NCI-H2029 treated with DMSO at 0.1 percent for 48 hours (cell line): ENCODE measurements at regions not wholly inside any gene's neighbourhood (a gene's known extent, or its start where the extent isn't known, plus 50 kb on each side); places are given as distances from the start of the nearest gene placed in this dataset.
"Not testable (repeated sequence)": the region's sequence is repeated elsewhere in the genome, so short reads cannot be mapped to it uniquely, and the experiment has no call there.

ENCODE experiments used
- DNase-seq: peaks from one replicate; lab custom pipeline; 2025; lab: John Stamatoyannopoulos, UW

DNA sequence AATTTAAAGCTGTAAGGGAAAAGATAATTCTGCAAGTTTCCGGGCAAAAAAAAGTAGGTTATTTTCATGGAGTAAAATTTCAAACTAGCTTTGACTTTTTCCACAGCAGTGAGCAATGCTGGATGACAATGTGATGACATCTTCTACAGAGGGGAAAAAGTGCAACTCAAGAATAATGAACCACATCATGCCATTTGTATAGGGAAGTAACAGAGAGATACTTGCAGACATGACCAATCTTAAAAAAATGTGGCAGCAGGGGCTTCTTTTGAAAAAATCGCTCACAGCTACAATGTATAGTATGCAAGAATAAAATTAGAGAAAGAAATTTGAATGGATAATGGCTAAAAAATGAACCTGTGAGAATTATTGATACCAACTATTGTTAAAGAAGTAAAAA lies 115.5 kb downstream of the DHRS2 start:
- DNase-seq, result no peak

DNA sequence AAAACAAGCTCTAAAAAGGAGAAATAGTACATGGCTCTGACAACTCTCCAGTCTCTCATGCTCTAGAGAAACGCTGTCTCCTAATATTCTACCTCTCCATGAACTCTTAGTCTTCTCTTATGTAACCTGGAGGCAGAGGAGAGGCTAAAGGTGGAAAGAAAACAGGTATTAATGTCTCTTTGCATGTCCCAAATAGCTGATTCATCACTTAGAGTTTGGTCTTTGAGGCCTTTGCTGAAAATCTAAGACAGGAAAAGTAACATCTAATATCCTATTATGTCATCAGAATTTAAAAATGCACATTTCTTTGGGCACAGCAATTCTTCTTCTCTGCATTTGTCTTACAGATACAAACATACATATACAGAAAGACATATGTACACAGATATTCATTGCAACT lies 127.2 kb downstream of the DHRS2 start:
- DNase-seq, result no peak

DNA sequence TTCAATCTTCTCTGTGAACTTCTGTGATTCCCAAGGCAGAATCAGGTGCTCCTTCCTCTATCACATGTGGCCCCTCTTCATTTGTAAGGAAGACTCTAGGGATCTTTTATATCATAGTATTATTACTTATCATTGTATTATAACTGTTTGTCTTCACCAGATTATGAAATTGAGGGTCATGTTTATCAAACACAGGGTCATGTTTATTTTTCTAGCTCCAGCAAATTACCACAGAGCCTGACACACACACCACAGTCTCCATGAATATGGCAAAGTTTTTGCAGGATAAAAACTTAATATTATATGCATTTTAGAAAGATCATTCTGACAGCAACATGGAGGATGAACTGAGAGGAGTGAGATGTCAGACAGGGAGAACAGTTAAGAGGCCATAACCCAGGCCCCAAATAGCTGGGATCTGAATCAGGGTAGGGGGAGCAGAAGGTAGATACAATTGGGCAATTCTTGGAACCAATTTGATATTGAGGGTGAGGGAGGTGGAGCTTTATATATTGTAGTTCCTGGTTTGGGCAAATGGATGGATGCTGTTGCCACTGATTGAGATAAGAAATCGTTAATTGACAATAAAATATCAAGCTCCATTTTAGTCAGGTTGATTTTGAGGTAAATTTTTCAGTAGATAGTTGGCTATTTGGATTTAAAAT lies 130.7 kb downstream of the DHRS2 start:
- no peak for DNase-seq

DNA sequence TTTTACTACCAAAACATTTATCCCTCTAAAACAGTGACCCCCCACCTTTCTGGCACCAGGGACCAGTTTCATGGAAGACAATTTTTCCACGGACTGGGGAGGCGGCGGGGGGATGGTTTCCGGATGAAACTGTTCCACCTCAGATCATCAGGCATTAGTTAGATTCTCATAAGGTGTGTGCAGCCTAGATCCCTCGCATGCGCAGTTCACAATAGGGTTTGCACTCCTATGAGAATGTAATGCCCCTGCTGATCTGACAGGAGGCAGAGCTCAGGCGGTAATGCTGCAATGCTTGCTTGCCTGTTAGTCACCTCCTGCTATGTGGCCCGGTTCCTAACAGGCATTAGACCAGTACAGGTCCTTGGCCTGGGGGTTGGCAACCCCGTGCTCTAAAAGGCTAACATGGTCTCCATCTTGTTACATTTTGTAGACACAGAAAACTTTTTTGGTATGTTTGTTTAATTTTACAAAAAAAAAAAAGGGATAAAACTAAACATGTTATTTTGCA lies 133.1 kb downstream of the DHRS2 start:
- not testable (repeated sequence) for DNase-seq

DNA sequence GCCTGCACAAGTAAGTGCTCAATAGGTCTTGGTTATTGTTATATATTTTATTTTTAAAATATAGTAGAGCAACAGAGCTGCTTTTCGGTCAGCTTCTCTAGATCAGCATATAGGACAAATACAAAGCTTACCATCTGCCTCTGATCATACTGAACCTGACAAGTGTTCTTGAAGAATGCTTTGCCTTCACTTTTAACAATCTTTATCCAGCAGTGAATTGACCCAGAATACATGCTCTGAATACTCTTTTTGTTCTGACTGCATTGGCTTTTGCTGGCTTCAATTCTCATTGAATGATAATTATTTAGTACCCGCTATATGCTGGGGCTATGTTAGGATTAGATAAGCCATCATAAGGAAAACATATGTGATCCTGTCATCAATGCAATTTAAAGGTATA lies 137.8 kb downstream of the DHRS2 start:
- no peak for DNase-seq

DNA sequence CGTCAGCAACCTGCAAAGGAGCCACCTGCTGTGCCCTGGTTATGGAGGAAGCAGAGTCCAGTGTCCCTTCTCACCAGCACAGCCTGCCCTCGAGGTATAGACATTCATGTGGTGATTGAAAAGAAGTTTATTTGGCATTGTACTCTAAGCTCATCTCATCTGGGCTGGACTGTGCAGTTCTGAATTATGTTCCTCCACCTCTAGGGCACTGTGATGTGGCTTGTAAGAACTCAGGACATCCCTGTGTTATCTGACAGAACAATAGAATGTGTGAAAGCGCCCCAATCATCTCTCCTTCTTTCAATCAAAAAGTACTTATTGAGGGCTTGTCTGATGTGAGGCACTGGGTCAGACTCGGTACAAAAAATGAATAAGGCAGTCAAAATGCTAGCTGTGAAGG lies 140.1 kb downstream of the DHRS2 start:
- no peak for DNase-seq

DNA sequence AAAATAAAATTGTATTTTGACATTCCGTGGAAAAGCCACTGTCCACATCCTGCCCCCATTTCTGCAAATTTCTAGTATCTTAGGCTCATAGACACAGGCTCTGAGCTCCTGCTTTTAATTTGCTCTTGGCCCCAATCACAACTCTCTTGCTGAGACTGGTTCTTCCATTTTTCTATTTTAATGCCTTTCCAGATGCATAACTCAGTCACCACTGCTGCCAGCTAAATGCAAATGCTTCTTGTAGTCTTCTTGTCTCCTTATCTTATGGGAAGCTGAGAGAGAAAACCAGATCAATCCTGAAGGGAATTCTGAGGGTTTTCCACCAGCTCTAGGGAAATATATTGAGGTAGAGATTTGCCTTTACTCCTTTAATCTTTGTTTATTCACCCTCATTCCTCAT lies 149.0 kb downstream of the DHRS2 start:
- no peak for DNase-seq

DNA sequence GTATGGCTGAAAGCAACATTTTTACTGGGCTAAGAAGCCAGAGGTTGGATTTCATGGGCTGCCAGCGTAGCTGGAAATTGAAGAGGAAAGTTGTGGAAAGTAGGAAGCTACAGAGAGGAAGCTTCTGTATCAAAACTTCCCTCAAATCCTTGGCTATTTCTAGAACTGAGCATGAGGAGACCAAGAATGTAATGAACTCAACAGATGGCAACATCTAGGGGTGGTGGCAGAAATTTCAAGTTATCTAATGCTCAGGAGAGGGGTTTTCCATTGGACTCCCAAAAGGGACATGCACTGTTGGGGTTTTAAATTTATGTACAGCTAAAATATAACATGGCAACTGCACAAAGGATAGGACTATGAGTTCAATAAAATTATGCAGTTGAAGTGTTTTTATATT lies 151.3 kb downstream of the DHRS2 start:
- no peak for DNase-seq

DNA sequence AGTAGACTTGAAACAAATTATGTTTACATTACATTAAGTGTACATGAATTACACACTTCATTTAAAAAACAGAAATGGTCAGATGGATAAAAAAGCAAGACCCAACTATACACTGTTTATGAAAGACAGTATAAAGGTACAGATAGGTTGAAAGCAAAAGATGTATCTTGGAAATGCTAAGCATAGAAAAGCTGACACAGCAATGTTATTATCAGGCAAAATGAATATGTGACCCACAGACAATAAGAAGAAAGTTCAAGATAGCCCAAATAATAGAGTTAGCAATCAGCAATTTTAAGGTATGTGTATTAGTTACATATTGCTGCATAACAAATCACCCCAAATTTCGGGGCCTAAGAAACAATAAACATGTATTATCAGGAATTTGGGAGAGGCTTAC lies 153.5 kb downstream of the DHRS2 start:
- DNase-seq, result no peak

DNA sequence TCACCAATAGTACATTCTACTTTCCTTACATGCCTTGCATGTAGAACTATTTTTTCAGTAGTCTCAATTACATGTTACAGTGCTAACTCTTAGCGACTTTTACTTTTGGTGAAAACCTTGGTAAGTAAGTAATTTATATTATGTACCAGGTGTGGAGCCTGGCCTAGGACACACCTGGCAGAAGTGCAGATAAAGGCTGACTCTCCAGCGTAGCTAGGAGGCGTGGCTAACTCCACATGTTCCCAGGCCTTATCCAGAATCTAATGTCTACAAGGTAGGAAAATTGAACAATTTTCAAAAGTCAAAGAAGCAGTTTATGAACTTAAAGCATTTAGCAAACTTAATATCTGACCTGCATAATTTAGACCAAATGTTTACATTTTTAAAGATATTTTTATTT lies 157.4 kb downstream of the DHRS2 start:
- DNase-seq, result no peak

DNA sequence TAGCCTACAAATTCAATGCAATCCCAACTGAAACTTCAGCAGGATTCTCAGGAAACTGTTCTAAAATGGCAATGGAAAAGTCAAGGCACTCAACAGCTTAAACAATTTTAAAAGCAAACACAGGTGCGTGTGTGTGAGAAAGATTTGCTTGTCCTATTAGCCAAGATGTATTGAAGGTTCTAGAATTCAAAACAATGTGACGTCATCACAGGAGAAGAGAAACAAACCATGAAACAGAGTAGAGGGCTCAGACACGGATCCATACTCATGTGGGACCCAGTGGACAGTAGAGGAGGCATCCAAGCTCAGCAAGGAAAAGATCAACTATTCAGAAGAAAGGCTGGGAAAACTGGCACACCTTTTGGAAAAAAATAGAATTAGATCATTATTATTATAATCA lies 152.8 kb upstream of the DHRS4 start:
- no peak for DNase-seq

DNA sequence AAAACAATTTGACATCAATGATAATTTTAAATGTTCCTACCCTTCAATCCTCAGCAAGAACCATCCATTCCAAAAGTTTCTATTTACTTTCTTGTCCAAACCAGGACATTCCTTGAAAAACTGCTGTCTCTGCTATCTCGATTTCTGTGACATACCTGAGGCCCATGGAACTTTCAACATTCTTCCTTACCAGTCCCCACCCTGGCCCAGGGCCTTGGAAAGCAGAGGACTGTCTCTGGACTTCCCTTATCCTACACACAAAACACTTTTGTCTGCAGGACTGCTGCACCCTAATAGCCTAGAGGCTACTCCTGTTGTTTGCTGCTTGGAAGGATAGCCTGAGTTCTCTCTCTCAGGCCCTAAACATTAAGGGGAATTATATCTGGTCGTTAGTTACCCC lies 151.8 kb upstream of the DHRS4 start:
- no peak for DNase-seq

DNA sequence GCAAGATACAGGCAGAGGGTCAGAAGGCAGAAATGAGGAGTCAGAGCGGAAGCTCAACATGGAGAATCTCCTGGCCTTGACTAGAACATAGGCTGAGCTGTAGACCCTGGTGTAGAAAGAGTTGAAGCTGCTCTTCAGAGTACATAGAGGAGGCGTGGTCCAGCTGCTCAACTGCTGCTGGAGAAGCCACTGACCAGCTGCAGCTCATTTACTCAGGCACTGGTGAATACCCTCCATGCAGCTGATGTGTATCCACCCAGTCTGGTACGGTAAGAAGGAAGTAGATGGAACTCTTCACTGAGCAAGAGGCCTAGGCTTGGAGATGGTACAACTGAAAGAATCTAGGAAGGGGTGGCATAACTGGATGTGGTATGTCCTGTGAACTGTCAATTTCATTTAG lies 148.8 kb upstream of the DHRS4 start:
- no peak for DNase-seq

DNA sequence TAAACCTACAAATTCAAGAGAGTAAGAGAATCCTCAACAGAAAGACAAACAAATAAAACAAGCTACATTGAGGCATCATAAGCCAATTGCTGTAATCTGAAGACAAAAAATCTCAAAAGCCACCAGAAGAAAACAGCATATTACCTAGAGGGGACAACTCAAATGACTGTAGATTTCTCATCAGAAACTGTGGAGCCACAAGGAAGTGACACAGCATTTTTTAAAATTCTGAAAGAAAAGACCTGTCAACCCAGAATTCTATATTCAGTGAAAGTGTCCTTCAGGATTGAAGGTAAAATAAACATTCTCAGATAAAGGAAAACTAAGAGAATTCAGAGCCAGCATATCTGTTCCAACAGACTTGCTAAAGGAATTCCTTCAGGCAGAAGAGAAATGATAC lies 147.8 kb upstream of the DHRS4 start:
- no peak for DNase-seq

DNA sequence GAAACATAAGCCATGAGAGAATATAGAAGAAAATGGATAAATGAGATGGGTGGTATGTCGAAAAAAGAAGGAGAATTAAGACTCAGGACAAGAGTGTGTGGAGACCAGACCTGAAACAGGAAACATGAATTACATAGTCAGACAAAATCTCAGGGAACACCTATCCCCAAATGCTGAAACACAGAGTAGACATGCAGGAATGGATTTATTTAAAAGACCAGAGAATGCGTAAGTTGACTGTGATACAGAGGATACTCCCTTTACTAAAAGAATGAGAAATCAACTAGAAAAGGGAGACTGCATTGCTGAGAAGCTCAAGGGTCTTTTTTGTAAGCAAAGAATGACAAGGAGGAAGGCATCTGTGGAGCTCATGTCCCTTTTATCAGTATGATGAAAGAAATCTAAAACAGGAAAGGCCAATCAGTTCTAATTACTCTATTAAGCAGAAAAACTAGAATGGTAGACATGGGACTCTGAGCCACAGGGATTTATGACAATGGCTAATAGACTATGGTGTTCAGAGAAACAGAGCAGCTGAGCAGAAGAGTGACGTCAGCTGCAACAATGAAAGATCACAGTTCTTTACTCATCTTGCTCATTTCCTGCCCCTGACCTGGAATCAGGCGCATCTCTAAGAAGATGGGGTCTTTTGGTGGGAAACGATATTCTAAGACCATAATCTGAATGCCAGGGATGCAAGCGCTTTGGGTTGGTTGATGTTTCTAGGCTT lies 138.9 kb upstream of the DHRS4 start:
- no peak for DNase-seq

DNA sequence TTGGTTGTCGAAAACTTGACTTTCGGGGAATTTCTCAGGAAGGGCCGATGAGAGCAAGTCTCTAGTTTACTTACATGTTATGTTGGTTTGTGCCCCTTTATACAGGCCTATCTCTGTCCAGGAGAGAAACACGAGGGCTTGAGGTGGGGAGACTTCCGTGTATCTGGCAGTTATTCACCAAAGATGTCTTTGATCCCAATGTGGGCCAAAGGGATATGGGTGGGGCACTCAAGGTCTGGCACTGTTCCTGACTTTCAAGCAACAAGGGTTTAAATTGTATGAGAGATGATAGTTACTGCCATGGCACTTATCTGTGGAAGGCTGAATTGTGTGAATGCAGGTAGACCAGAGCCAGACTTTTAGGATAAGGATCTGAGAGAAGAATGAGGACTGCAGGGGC lies 137.2 kb upstream of the DHRS4 start:
- DNase-seq, result no peak

DNA sequence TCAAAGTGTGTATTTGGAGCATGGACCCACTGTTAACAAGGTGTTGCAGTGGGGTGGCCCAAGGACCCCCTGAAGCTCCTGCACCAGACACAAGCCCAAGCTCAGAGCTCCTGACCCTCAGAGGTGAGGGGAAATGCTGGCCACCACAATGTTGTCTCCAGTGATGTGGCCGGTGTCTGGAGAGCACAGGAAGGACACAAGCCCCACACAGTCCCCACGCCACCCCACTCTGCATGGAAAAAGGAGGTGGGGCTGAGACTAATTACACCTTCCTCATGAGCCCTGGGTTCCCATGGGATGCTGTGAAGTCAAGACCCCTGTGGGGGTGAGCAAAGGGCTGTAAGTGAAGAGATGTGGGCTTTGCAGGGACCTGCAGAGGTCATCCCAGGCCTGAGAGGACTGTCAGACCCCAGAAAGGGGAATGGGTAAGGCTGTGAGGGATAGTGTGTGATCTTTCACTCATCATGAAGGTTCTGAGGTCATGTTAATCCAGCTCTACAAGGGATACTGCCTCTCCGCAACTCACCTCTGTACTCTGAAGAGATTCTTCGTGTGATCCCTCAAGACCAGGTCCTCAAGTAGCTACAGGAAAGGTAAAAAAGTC lies 136.3 kb upstream of the DHRS4 start:
- no peak for DNase-seq

DNA sequence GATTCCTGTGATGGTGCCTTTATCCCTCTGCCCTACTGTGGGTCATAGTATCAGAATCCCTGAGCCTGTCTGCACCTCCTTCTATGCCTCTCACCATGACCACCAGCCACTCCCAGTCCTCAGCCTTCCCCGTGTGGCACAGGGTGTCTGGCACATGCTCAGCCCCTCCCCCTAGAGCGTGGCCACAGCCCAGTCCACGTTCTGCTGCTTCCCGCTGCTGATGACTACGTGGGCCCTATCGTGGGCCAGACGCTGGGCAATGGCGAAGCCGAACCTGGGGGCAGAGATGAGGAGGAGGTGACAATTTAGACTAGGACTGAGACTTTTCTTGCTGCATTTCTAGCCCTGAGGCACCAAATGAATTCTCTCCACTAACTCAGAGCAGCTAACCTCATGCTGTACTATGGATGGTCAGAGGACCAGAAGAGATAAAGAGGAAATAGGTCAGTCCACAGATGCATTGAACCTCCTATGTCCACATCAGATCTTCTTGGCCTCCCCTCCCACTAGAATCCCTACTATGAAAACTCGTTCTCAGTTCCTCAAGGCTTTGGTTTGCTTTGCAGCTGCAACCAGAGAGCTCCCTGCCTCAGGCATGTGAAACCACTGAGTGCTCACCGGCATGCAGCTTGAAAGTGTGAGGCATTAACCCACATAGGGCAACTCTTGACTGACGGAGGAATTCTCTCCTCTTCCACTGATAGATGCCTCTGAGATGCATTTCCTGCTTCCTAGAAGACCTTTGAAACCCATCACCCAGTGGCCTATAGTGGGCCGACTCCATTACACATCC lies 126.3 kb upstream of the DHRS4 start:
- DNase-seq, result no peak

DNA sequence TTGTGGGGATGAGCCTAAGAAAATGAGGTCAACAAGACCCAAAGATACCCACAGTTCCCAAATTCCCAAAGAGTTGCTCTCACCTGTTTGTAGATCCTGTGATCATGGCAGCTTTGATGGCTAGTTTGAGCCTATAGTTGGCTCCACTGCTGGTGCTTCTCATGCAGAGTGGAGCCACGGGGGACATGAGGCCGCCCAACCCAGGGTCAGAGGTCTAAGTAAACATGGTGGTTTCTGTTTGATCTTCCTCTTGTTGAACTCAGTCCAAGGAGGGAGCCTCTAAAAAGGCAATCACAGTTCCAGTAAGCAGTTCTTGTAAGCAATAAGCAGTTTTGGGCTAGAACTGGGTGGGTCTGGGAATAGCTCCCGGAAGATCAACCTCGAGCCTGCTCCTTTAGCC lies 125.6 kb upstream of the DHRS4 start:
- DNase-seq, result no peak

DNA sequence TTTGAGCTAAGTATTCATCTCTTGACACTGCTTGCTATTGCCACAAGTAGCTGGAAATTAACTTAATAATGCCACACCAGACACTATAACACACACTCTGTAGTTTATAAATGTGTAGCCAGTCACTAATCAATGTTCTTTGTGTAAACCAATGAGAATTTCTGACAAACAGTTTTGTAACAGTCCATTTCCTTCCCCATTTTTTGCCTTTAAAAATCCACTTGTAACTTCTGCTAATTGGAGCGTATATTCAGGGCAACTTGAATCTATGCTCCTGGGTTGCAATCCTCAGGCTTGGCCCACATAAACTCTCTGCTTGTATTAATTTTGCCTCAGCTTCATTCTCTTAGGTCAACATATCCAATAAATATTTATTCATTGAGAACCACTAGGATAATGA lies 125.0 kb upstream of the DHRS4 start:
- DNase-seq, result no peak

DNA sequence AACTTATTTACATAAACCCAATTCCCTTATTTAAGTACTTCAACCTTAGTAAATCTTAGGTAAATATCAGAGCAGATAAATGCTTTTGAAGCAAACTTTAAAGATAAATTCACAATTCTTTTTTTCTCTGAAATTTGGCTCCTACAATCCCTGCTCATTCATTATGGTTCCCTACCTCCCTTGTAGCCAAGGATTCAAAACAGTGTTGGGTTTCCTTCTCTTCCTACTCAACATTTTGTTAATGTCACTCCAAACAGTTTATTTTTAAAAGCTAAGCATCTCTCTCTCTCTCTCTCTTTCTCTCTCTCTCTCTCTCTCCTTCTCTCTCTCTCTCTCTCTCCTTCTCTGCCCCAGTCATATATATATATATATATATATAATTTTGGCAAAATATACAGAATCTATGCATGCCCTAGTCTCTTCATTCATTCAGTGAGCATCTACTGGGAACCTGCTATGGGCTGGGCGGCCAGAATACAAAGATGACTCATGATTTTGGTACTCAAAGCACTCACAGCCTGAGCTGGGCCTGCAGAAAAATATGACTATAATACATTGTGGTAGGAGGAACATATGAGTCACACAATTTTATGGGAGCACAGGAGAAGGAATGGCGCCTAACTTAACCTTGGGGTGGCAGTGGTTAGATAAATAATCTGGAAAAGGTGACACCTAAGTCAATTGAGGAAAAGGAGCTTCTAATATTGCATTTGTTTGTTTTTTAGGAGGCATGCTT lies 123.7 kb upstream of the DHRS4 start:
- DNase-seq, result no peak

DNA sequence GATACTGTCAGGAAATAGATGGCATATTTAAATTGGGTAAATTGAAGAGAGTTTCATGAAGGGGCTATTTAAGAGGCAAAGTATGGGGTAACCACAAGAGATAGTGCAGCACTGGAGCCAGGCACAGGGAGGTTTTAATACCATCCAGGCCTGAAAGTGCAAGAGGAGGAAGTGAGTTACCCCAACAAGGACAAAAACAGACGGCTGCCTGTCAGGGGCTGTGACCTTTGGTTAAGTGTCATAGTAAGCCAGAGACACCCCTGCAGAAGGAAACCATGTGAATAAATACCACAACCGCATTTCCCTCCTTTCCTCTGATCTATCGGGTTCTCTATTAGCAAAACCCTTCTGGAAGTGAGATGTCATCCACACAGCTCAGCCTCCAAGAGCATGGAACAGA lies 122.0 kb upstream of the DHRS4 start:
- DNase-seq, result no peak
